Panc1 (cell line): ENCODE measurements at regions not wholly inside any gene's neighbourhood (a gene's known extent, or its start where the extent isn't known, plus 50 kb on each side); places are given as distances from the start of the nearest gene placed in this dataset.

Experiments used
- ATAC-seq: fragments of 200-7000 bp; cut with Tn5 transposase; 2 replicates; pipeline ENCODE4 v1.9.1; 2020; ENCODE audit warnings: mild to moderate bottlenecking, moderate library complexity
- BruUV-seq: library from RNA; stranded (reverse); fragments of 400-500 nt; replicated peaks from 2 replicates; lab custom pipeline; 2021; lab: Mats Ljungman, UMichigan
- CTCF ChIA-PET: fragments of 300-600 bp; sonication (Branson Sonifier 250); formaldehyde crosslinking; loops from one replicate; lab custom pipeline; 2022; ENCODE audit warnings: antibody characterized with exemption; lab: Charles Lee
- POLR2A ChIA-PET: fragments of 300-600 bp; sonication (Branson Sonifier 250); formaldehyde crosslinking; loops from one replicate; lab custom pipeline; 2022; ENCODE audit warnings: antibody characterized with exemption; lab: Charles Lee
- DNase-seq: peaks from one replicate; pipeline ENCODE4 v3.0.0-alpha.2; 2010; ENCODE audit warnings: low read depth, low spot score
- H3K27ac ChIP-seq: 2 replicates; pipeline ENCODE4 v1.5.1; 2011; ENCODE audit warnings: mild to moderate bottlenecking, low read length, inconsistent platforms
- H3K27me3 ChIP-seq: fragments of 200-500 bp; sonication (Bioruptor generic); 2 replicates; pipeline ENCODE4 v1.6.0; 2014; ENCODE audit warnings: low read length, inconsistent platforms; ENCODE audit not compliant: control insufficient read depth, insufficient read depth
- H3K36me3 ChIP-seq: fragments of 200-500 bp; sonication (Bioruptor generic); 2 replicates; pipeline ENCODE4 v1.5.1; 2014; ENCODE audit warnings: inconsistent platforms, mild to moderate bottlenecking, low read length, moderate library complexity; ENCODE audit not compliant: control insufficient read depth, insufficient read depth
- H3K4me1 ChIP-seq: 2 replicates; pipeline ENCODE4 v1.5.1; 2011; ENCODE audit warnings: inconsistent platforms, mild to moderate bottlenecking, low read length, moderate library complexity; ENCODE audit not compliant: control insufficient read depth, insufficient read depth
- H3K4me3 ChIP-seq, 2 experiments: 2 replicates each; pipeline ENCODE4 v1.5.1; 2011 to 2012; ENCODE audit warnings: low read depth in 2 of 2, low read length in 2 of 2, mild to moderate bottlenecking in 2 of 2, inconsistent platforms in 1 of 2, moderate library complexity in 1 of 2
- H3K9me3 ChIP-seq: fragments of 200-500 bp; sonication (Bioruptor generic); 2 replicates; pipeline ENCODE4 v1.5.1; 2014; ENCODE audit warnings: low read depth, mild to moderate bottlenecking, inconsistent platforms, low read length, moderate library complexity; ENCODE audit not compliant: control insufficient read depth, insufficient read depth
- POLR2AphosphoS5 ChIP-seq: IDR thresholded peaks from 2 replicates; pipeline ENCODE4 v1.6.1; 2012; ENCODE audit warnings: mild to moderate bottlenecking, low read depth, low read length, moderate library complexity
- SIN3A ChIP-seq: IDR thresholded peaks from 2 replicates; pipeline ENCODE4 v1.6.1; 2012; ENCODE audit warnings: low read depth, mild to moderate bottlenecking, low read length, moderate library complexity, borderline replicate concordance; ENCODE audit not compliant: insufficient read depth
- TCF7L2 ChIP-seq: IDR thresholded peaks from 2 replicates; pipeline ENCODE4 v1.6.1; 2011; ENCODE audit warnings: mild to moderate bottlenecking, low read depth, low read length, inconsistent platforms
- in situ Hi-C: cut with HindIII; loops from 2 replicates; pipeline ENCODE4 v1.10.0; 2016; ENCODE audit warnings: low sequenced_read_pairs, low pct_unique_long_range_greater_than_20kb
- intact Hi-C: fragments of 100-400 bp; cut with micrococcal nuclease; formaldehyde crosslinking; loops from one replicate; pipeline ENCODE4 v1.10.0; 2022; ENCODE audit not compliant: unreplicated experiment
- TF ChIP-seq, protein P1 (sequence below), 2 experiments: IDR thresholded peaks; 2 replicates each; pipeline ENCODE4 v1.6.1; 2011 to 2012; ENCODE audit warnings: low read depth in 2 of 2, control low read depth in 1 of 2, low read length in 1 of 2, mild to moderate bottlenecking in 1 of 2, moderate library complexity in 1 of 2; ENCODE audit not compliant: insufficient read depth in 1 of 2
- TF ChIP-seq, protein P2 (sequence below): fragments of 450-650 bp; IDR thresholded peaks from 2 replicates; pipeline ENCODE4 v1.5.1; 2017; ENCODE audit warnings: mild to moderate bottlenecking

DNA sequence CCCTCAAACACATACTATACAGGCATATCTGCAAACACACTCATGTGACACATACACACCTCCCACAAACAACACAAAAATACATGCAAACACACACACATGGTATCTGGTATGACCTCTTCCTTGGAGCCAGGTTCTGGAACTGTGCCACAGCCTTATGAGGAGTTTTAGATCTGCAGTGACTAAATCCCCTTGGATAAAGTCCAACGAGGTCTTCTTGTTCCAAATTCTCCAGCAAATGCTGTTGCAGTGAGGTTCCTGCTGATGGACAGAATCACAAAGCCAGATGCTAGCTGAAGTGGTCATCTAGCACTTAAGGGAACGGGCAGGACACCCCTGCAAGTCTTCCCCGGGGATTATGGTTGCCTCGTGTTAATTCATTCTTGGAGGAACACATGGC lies 54.5 kb upstream of the DAPL1 start:
- no peak for DNase-seq
- no peak for TF ChIP-seq TCF7L2
- TF ChIP-seq, protein P1, sequence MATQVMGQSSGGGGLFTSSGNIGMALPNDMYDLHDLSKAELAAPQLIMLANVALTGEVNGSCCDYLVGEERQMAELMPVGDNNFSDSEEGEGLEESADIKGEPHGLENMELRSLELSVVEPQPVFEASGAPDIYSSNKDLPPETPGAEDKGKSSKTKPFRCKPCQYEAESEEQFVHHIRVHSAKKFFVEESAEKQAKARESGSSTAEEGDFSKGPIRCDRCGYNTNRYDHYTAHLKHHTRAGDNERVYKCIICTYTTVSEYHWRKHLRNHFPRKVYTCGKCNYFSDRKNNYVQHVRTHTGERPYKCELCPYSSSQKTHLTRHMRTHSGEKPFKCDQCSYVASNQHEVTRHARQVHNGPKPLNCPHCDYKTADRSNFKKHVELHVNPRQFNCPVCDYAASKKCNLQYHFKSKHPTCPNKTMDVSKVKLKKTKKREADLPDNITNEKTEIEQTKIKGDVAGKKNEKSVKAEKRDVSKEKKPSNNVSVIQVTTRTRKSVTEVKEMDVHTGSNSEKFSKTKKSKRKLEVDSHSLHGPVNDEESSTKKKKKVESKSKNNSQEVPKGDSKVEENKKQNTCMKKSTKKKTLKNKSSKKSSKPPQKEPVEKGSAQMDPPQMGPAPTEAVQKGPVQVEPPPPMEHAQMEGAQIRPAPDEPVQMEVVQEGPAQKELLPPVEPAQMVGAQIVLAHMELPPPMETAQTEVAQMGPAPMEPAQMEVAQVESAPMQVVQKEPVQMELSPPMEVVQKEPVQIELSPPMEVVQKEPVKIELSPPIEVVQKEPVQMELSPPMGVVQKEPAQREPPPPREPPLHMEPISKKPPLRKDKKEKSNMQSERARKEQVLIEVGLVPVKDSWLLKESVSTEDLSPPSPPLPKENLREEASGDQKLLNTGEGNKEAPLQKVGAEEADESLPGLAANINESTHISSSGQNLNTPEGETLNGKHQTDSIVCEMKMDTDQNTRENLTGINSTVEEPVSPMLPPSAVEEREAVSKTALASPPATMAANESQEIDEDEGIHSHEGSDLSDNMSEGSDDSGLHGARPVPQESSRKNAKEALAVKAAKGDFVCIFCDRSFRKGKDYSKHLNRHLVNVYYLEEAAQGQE (IDR thresholded peaks at IDR 0.05; ENCODE audit: insufficient read depth in 1 of 2, low read depth in 2 of 2, low read length in 1 of 2), result no peak

DNA sequence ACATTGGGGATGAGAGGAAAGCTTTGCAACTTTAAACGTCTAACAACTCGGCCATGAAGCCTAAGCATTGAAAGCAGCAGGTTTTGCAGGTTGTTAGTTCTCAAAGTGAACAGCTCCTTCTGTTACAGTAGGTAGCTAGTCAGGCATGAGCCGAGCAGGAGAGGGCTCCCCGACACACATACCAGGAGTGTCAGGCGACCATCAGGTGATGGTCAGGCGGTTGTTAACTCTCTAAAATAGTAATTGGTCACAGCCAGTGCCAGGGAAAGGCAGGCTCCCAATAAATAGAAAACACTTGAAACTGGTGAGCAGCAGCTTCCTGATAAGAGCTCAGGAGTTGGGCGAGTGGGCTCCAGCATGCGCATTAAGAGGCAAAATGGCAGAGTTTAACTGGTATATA lies 53.5 kb upstream of the DAPL1 start:
- in situ Hi-C loops, result no loop called here

More for the DNA sequence above, 54.5 kb upstream of the DAPL1 start:
- no peaks in the 10 kb centered on the region for H3K9me3 ChIP-seq
- BruUV-seq, result no TSS peak
- CTCF ChIA-PET, result no interaction called here
- no peak overlapping the region for H3K27ac ChIP-seq
- peaks cover 8% of the 10 kb centered on the region; the same call in 1 of the 2 replicates for H3K27me3 ChIP-seq
- ATAC-seq, result no peak
- H3K36me3 ChIP-seq, result no peaks in the 10 kb centered on the region
- no peak overlapping the region for H3K4me3 ChIP-seq
- H3K4me1 ChIP-seq, result no peaks in the 10 kb centered on the region; the same call in none of the 2 replicates
- POLR2A ChIA-PET, result no interaction called here
- intact Hi-C loops, result loop anchor here (10.0 kb wide), 1 partner anchor 1246 kb away; no protein-coding TSS in a partner anchor
- in situ Hi-C loops, result no loop called here

More for the DNA sequence above, 53.5 kb upstream of the DAPL1 start:
- CTCF ChIA-PET, result interaction anchor here (0.6 to 0.7 kb wide), 3 partner anchors 17 to 688 kb away, joined by 3 to 4 read pairs (median 3); no protein-coding TSS in a partner anchor
- Histone ChIP-seq H3K4me1 (no peaks in the 10 kb centered on the region; the same call in none of the 2 replicates), H3K9me3 (no peaks in the 10 kb centered on the region), H3K36me3 (no peaks in the 10 kb centered on the region), H3K4me3 (no peak overlapping the region), H3K27ac (no peak overlapping the region), H3K27me3 (peaks cover 8% of the 10 kb centered on the region)
- DNase-seq (no peak), ATAC-seq (no peak)
- intact Hi-C loops, result loop anchor here (10.0 kb wide), 1 partner anchor 1247 kb away; no protein-coding TSS in a partner anchor
- BruUV-seq, result no TSS peak
- POLR2A ChIA-PET, result no interaction called here
- no peak for TF ChIP-seq SIN3A
- TF ChIP-seq, protein P2, sequence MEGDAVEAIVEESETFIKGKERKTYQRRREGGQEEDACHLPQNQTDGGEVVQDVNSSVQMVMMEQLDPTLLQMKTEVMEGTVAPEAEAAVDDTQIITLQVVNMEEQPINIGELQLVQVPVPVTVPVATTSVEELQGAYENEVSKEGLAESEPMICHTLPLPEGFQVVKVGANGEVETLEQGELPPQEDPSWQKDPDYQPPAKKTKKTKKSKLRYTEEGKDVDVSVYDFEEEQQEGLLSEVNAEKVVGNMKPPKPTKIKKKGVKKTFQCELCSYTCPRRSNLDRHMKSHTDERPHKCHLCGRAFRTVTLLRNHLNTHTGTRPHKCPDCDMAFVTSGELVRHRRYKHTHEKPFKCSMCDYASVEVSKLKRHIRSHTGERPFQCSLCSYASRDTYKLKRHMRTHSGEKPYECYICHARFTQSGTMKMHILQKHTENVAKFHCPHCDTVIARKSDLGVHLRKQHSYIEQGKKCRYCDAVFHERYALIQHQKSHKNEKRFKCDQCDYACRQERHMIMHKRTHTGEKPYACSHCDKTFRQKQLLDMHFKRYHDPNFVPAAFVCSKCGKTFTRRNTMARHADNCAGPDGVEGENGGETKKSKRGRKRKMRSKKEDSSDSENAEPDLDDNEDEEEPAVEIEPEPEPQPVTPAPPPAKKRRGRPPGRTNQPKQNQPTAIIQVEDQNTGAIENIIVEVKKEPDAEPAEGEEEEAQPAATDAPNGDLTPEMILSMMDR, result no peak
- TF ChIP-seq, protein P1 (IDR thresholded peaks at IDR 0.05; ENCODE audit: insufficient read depth in 1 of 2, low read depth in 2 of 2, low read length in 1 of 2), result no peak
- no peak for TF ChIP-seq TCF7L2
- no peak for TF ChIP-seq POLR2AphosphoS5
